ENCODE measurements at regions not wholly inside any gene's neighbourhood (a gene's known extent, or its start where the extent isn't known, plus 50 kb on each side); places are given as distances from the start of the nearest gene placed in this dataset.

DNA sequence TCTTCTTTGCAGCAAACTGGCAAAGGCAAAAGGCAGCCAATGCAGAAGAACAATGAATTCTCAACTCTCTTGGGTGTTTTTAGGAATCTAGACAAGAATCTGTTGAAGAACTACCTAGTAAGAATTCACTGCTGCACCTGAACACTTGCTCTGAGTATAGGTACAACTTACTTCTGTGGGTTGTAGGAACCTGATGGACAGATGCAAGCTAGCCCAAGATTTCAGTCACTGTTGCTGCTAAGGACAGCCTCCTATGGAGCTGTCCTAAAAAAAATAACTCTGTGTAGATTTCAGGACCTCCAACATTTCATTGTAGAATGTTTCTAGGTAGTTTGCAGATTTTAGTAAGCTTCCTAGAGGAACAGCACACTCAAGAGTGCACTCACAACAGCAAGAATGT, 363.5 kb downstream of the CBLN2 start:
- no peak for DNase-seq

DNA sequence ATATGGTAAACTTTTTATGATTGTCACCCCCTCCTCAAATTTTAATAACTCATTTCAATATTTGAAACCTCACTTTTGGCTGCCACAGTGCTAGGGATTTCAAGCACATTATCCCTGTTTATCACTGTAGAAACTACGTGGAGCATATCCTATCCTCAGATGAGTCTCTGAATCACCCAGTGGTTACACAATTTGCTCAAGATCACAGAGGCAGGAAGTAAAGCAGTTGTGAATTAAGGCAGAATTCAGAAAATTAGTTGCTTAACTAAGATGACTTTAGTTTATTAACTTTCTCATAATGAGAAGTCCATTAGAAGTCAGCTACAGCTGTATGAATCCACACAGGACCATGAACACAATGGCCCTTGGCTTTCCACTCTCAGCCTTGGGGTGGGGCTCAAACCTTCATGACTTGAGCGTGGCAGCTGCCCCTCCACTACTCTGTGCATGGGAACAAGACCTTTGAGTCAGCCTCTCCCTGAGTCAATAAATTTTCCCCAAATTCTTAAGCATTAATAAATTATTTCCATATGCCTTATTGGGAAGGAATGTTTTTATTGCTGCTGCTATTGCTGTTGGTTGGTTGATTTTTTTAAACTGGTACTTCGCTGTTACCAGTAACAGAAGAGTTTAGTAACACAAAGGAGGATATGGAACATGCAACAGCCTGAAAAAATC, 369.0 kb downstream of the CBLN2 start:
- DNase-seq, result no peak

DNA sequence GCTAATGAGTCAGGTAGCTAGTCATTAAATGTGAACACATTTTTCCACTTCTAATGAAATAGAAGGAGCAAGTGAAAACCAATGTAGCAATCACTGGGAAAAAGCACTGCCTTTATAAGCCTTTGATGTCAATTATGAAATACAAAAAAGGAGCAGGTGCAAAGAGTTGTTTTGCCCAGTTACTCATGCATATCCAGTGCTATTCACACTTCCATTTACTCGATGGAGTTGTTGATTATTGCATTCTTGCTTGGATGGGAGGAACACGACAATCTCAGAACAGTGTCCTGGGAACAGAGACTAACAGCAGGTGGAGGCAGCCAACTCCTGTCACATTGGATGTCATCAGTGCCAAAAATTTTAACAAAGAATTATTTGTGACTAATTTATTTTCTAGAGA, 372.5 kb downstream of the CBLN2 start:
- DNase-seq, result no peak

DNA sequence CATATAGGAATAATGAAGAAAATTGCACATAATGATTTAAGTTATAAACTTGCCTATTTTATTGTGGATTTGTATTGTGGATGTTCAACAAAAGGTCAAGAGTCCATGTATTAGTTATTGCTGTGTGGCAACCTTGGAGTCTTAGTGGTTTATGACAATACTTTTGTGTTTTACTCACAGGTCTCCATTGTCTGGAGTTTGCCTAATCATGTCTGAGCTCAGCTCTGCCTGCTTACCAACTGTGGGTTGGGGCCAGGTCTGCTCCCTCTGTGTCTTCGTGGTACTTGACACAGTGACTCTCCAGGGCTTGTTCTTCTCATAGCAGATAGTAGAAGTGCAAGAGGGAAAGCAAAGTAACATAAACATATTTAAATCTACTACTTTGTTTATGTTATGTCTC, 382.5 kb downstream of the CBLN2 start:
- no peak for DNase-seq

DNA sequence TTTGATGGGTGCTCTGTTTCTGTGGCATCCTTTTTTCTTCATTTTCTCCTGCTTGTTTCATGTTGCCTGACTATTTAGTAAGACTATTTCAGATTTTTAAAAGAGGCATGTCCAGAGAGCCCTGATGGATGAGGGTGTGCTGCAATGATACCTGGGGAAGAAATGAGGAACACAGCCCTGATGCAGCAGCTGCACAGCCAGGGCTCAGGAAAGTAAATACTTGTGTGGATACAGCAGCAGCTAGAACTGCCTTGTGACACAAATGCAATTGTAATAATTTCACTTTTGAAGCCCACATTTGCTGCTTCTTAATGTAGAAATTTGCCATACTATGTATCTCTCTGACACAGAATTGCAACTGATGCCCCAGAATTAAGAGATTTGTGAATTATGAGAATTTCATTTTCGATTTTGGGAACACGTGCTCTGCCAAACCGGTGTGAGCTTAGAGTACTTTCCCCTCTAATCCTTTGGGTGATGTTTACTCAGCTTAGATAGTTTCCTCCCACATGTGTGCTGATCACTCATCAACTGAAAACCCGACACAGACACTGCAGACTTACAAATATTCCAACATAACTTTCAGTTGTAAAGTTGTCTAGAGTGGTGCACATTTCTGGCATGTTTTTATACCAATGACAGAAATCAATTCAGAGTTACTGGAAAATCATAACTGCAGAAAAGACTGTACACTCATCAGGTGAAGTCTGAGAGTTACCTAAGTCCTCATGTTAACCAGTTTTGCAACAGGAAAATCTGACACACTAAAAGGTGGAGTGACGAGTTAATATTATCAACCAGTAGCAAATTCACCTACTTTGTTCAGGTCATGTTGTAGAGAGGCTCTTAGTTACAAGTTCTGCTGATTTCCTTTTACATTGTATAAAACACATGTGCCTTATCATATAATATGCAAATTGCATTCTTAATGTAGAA, 383.4 kb downstream of the CBLN2 start:
- DNase-seq, result no peak

DNA sequence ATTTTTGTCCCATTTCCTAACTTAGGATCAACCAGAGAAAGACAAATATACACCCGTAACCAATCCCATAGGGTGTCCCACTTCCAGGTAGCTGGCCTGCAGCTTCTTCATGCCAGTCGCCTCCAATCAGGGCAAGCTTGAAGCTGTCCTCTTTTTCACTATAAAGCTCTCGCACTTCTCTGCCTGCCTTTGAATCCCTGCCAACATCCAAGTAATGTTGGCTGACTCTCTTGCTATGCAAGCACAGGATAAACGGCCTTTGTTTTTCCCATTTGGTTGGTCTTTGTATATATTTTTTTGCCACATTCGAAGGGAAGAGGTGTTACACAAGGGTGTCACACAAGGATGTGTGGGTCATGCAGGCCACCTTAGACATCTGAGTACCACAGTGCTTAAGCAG, 388.8 kb downstream of the CBLN2 start:
- DNase-seq, result no peak

DNA sequence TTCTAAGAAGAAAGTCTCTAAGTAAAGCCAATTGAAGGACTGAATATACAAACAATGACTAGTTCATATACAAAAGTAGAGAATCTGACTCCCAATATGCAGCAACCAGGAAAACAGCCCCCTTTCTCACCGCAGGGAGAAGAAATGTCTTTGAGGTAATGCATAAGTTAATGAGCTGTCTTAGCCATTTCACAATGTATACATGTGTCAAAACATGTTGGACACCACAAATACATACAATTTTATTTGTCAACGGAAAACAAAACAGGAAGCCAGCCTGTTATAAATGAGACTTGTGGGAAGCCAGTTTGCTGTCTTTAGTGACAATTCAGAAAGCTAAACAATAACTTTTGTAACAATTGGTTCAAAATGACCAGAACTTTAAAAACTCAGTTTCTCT, 389.2 kb downstream of the CBLN2 start:
- DNase-seq, result no peak

DNA sequence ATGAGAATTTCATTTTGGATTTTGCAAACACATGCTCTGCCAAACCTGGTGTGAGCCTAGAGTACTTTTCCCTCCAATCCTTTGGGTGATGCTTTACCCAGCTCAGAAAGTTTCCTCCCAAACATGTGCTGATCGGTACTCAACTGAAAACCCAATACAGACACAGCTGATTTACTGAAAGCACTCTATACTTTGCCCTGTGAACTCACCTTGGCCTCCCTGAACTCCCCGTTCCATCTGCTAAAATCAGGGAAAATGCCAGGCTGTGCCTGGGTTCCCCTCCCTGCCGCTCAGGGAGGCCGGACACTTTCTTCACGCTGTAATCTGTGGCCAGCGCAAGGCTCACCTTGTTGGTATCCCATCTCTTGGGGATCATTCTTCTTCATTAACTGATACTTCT, 391.2 kb downstream of the CBLN2 start:
- DNase-seq, result no peak

DNA sequence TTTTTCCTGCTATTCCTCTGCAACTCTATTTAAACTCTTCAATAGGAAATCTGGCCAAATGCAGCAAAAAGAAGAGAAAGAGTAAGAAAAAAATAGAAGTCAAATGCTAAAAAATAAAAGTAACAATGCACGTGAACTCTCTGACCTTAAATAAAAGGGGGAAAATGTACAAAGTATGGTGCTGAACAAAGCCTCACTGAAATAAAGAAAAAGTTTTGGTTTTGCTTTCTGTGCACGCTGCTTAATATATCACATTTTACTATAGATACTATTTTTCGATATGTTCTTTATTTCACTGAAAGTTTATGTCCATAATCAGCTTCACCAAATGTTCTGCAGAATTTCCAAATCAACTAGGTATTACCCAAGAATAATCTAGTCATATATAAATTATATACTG, 396.3 kb downstream of the CBLN2 start:
- DNase-seq, result no peak

DNA sequence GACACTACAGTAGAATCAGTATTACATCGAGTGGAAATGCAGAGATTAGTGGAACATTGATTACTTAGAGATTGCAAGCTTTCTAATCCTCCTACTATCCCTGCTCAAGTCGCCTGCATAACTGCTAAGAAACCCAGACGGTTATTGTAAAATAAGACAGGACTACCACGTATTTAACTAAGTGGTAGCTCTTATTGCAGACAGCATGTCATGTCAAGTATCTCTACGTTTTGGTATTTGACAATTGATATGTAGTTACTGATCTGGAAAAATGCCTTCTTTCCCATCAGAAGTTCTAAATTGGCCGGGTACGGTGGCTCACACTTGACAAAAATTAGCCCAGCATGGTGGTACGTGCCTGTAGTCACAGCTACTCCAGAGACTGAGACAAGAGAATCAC, 404.1 kb downstream of the CBLN2 start:
- DNase-seq, result no peak

DNA sequence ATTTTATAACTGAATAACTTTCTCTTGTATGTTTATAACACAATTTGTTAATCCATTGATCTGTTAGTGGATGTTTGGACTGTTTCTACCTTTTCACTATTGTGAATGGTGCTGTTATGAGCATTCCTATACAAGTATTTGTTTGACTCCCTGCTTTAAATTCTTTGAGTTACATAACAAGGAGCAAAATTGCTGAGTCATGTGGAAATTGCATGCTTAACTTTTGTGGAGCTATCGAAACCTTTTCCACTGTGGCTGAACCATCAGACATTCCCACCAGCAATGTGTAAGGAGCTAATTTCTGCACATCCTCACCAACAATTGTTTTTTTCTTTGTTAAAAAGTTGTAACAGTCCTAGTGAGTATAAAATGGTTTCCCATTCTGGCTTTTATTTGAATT, 415.5 kb downstream of the CBLN2 start:
- DNase-seq, result no peak

DNA sequence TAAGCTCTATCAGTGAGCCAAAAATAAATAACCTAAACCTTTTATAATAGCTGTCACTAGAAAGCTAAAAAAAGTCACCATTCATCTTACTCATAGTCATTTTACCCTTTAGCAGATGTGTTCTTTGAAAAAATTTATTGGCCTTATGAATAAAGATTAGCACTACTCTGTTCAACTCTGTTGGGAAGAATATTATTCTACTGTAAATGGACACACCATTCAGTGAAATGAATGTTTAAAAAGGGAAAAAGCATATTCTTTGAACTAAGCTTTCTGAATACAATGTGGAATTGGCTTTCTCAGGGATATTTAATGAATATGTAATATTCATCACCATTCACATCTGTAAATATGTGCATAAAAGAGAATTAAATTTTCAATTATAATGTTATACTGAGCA, 422.0 kb downstream of the CBLN2 start:
- no peak for DNase-seq

DNA sequence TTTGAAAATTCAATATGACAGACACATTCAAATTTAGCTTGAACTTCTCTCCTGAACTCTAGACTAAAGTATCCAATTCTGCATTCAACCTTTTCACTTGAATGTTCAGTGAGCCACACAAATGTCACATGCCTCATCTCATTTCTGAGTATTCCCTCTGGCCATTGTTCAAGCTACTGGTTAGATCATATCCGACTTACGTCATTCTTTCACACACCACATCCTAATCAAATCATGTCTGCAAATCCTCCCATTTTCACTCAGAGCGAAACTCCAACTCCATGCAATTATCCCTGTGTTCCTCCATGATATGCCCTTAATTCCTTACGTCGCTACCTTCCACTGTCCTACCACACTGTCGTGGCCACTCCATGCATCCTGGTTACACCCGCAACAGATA, 425.1 kb downstream of the CBLN2 start:
- DNase-seq, result no peak

DNA sequence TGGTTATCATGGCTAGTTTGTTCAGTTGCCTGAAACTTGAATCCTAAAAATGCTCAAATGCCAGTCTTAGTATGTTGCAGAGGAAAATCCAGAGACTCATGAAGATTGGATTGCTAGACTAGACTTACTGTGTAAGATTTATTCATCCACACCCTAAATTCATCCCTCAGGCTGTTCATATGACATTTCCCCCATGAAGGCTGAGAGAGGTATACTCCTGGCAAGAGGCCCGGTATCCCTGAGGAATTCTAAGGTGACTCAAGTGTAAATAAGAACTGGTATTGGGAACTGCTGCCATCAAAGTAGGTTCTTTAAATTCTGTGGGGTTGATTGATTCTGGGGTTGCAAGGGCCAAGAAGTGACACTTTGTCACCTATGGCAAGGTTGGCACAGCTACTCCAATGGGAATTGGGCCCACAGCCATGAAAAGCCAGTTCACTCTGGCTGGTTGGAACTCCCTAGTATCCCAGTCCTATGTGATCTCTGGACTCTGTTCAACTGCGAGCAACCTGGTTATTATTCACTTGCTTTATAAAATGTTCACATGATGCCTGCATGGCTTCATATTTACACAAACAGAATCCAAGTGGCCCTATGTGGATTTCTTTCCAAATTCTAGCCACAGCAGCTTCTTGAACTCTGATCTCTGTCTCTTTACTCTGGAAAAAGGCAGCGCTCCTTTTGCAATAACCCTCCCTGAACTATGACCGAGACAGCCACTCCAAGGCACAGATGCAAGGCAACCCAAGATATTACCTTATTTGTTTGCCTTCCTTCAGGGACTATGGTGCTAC, 429.1 kb downstream of the CBLN2 start:
- no peak for DNase-seq

DNA sequence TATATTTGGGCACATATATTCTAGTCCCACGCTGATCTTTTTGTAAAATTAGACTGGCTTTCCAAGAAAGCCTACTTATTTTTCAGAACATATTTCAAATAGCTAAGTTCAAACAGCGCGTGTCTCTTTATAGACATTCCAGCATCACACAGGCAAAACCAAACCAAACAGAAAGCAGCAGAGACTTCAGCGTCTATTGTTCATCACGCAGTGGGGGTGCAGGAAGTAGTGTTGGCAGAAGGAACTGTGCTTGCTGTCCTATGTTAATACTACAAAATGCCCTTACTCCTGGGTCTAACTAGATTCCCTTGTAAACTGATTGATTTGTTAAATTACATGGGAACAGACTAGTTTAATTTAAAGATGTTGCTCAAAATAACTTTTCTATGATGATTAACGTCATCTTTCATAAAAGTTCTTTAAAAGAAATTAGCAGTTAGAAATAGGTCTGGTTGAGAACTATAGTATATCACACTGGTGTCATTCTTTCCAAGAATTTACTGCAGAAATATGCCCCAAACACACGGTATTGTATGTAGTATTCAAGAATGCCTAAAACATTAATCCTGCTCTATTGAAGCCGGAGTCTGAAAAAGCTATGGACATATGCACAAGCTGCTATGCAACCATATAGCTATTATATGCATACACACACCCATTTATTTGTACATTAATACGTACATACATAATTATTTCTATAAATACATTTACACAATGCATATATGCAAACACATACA, 436.3 kb downstream of the CBLN2 start:
- DNase-seq, result no peak

DNA sequence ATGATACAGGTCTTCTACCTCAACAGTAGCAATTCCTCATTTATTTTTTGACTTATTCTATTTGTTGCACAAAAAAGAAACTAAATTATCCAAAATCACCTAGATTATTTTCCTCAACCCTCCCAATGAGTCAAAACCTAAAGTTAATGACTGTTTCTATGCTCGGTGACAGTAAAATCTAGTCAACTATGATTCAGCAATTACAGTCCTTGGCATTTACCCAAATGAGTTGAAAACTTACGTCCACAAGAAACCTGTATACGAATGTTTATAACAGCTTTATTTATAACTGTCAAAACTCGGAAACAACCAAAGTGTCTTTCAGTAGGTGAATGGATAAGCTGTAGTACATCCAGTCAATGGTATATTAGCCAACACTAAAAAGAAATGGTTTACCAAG, 439.3 kb downstream of the CBLN2 start:
- no peak for DNase-seq

DNA sequence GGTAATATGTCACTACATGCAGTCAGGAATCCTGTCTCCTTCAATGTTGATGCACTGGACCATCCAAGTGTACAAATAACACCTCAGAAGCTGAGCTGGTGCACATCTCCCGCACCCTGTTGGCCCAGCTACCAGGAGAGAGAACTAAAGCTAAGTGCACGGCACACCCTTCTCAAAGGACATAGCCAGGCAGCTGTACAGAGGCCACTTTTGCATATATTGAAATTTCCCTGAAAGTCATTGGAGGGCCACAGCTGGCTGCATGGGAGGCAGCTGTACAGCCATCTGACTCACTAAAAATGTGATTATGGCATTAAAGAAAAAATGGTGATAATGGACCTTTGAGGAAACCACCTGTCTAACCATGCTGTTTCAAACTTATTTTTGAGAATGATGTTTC, 441.7 kb downstream of the CBLN2 start:
- no peak for DNase-seq

DNA sequence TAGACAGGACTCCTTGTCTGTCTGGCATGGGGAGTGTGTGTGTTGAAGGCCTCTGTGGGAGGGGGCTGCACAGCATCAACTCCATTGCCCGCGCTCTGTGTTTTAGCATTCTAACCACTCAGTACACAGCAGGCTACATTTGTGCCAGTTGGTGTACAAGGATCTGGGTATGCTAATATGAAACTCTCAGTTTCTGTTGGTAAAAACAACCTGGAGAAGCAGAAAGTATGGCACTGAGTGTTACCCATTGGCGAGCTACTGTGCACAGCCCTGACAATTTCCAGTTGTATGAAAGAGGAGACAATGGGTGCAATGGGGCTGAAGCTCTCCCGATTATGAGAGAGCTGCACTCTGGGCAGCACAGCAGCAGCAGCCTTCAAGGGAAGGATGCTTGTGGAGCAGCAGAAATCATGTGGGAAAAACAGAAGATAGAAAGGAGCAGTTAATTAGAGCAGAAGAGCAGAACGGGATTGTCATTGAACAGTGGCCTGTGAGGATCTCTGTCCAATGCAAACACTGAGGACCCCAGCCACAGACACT, 443.6 kb downstream of the CBLN2 start:
- no peak for DNase-seq

DNA sequence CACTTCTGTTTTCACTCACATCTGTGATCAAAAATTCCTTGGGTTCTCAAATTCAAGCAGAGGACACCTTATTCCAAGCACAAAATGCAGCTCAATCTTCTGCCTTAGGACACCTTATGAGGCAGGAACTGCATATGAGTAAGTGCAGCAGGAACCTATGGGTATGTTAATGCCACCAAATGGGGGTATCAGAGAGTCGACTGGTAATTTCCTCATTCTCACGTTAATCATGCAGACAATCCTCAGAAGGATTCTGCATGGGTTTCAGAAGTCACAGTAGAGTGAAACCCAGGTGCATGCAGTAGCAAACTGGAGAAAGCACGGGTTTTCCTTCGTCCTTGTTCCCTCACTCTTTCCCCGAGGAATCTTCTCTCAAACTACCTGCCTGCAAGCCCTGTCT, 452.8 kb downstream of the CBLN2 start:
- no peak for DNase-seq

DNA sequence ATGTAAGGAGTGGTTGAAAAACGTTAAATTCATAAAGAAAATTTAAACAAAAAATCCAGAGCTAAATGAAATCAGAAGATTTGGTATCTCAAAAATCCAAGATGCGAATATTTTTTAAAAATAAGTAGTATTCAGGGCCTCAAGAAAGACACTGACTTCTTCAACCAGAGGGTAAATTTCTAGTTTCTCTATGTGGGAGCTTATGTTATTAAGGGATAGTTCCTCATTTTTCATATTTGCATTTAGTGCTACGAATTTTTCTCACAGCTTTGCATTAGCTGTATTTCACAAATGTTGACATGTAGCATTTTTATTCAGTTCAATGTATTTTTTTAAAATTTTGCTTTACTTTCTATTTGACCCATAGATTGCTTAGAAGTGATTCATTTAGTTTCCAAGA, 454.7 kb downstream of the CBLN2 start:
- DNase-seq, result no peak

DNA sequence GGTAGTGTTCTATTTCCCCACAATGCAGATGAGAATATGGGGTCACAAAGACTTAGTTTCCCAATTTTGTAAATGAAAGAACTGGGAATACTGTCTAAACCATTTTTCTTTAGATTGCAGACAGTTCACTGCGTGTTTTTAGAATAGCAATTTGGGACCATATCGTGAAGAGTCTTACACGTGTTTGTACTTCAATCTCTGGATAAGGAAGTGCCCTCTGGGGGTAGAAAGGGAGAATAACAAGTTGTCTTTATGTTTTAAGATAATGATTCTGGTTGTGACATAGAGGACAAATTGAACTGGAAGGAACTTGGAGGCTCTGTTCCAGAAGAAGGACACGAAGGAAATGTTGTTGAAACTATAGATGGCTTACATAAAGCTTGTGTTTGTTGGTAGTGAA, 457.7 kb downstream of the CBLN2 start:
- DNase-seq, result peak; percentile 10

DNA sequence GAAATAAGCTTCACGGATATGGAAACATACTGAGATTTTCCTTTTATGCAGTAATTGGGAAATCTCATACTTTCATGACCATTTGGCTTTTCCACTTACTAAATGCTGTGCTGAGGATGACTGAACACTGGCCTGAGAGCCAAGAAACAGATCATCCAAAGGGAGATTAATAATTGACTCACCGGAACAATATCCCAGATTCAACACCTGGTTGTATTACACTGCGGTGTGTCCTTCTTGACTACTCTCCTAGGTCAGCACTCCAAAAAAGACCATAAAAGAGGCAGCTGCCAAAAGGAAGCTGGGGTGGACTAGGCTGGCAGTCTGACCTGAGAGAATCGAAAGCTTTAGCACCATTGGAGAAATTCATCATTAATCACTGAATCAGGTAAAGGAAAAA, 469.1 kb downstream of the CBLN2 start:
- no peak for DNase-seq

DNA sequence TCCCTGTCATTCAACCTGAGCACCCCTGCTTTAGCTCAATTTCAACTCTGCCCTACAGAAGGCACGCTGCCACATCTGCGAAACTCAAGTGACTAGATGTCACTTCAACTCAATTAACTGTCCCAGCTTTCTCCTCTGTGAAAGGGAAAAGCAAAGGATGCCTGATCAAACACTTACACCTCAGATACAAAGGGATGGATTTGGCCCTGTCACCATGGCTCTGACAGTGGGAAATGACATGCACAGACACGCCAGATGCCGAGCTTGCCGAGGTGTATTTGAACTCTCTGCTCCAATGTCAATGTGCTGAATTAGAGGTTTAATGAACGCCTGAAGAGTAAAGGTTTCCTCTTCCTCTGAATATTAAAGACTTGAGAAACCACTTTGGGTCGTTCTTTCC, 481.1 kb downstream of the CBLN2 start:
- DNase-seq, result no peak

Data from activated CD4-positive, alpha-beta T cell treated with anti-CD3 and anti-CD28 coated beads, Interleukin-10, Interleukin-2, amounts not matched to agents 100 ng/mL and 50 ng/mL, durations not matched to agents 16 hours and 8 hours (primary cell).